GM12872 (cell line): ENCODE measurements at regions not wholly inside any gene's neighbourhood (a gene's known extent, or its start where the extent isn't known, plus 50 kb on each side); places are given as distances from the start of the nearest gene placed in this dataset.

Experiments
- TF ChIP-seq, protein P1 (sequence below): IDR thresholded peaks from 3 replicates; pipeline ENCODE4 v1.5.1; 2011; ENCODE audit warnings: low read depth, mild to moderate bottlenecking, low read length, moderate library complexity; ENCODE audit not compliant: insufficient read depth

GRCh38 chr2:71948781-71949536, 198.7 kb downstream of the CYP26B1 start:
- TF ChIP-seq, protein P1, sequence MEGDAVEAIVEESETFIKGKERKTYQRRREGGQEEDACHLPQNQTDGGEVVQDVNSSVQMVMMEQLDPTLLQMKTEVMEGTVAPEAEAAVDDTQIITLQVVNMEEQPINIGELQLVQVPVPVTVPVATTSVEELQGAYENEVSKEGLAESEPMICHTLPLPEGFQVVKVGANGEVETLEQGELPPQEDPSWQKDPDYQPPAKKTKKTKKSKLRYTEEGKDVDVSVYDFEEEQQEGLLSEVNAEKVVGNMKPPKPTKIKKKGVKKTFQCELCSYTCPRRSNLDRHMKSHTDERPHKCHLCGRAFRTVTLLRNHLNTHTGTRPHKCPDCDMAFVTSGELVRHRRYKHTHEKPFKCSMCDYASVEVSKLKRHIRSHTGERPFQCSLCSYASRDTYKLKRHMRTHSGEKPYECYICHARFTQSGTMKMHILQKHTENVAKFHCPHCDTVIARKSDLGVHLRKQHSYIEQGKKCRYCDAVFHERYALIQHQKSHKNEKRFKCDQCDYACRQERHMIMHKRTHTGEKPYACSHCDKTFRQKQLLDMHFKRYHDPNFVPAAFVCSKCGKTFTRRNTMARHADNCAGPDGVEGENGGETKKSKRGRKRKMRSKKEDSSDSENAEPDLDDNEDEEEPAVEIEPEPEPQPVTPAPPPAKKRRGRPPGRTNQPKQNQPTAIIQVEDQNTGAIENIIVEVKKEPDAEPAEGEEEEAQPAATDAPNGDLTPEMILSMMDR, result no peak

- TF ChIP-seq, protein P1, result no peak
Measured at GRCh38 chr2:71947809-71948208, 199.9 kb downstream of the CYP26B1 start.

GRCh38 chr2:71945603-71945959, 202.1 kb downstream of the CYP26B1 start:
- TF ChIP-seq, protein P1, result no peak

DNA sequence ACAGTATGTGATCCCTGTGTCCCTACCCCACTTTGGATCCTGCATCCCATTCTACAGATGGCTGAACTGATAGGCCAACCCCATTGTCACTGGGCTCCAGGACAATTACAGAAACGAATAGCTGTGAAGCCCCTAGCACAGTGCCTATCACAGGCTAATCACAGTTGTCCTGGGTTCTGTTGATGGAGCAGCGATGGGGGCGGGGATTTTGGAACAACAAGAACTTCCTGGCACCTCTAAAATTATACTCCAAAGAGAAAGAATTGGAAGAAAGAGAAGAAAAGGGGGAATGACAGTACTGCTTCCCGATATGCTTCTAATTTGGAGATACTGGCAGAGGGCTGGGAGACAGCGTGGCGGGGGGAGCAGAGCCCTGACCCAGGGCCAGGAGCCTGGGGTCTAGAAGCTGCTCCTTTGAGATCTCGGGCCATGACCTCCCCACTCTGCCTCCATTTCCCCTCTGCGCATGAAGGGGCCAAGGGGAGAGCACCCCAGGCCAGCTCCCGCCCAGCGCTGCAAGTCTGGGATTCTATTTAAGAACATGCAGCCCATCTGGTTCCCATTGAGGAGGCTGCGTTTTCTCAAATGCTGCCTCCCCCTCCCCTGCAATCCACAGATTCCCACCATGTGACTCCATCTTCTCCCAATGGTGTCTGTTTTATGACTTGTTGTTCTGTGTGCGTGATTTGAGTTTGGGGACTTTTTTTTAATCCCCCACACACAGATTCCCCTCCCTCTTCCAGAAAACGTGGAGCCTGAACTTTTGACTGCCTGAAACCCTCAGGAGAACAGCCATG, 202.7 kb downstream of the CYP26B1 start:
- TF ChIP-seq, protein P1, result no peak

- TF ChIP-seq, protein P1, result no peak
Measured at GRCh38 chr2:71944183-71944550, 203.5 kb downstream of the CYP26B1 start.

GRCh38 chr2:71943238-71944182, 204.2 kb downstream of the CYP26B1 start:
- TF ChIP-seq, protein P1, result no peak
